SK-N-SH treated with all-trans-retinoic acid at 6 μM for 48 hours (cell line): ENCODE measurements at regions not wholly inside any gene's neighbourhood (a gene's known extent, or its start where the extent isn't known, plus 50 kb on each side); places are given as distances from the start of the nearest gene placed in this dataset.

Experiments
- GLIS3 ChIP-seq: fragments of 250-450 bp; sonication (Bioruptor Pico); IDR thresholded peaks from 2 replicates; pipeline ENCODE4 v1.5.0; 2020; ENCODE audit warnings: mild to moderate bottlenecking, moderate library complexity
- PPARA ChIP-seq: fragments of 250-450 bp; sonication (Bioruptor Pico); IDR thresholded peaks from 2 replicates; pipeline ENCODE4 v1.5.0; 2020; ENCODE audit warnings: mild to moderate bottlenecking, borderline replicate concordance

GRCh38 chrX:69429339-69430015 is 74.6 kb upstream of the NALF2 start:
- TF ChIP-seq GLIS3 (no peak), PPARA (no peak)
